ENCODE measurements at regions not wholly inside any gene's neighbourhood (a gene's known extent, or its start where the extent isn't known, plus 50 kb on each side); places are given as distances from the start of the nearest gene placed in this dataset.

DNA sequence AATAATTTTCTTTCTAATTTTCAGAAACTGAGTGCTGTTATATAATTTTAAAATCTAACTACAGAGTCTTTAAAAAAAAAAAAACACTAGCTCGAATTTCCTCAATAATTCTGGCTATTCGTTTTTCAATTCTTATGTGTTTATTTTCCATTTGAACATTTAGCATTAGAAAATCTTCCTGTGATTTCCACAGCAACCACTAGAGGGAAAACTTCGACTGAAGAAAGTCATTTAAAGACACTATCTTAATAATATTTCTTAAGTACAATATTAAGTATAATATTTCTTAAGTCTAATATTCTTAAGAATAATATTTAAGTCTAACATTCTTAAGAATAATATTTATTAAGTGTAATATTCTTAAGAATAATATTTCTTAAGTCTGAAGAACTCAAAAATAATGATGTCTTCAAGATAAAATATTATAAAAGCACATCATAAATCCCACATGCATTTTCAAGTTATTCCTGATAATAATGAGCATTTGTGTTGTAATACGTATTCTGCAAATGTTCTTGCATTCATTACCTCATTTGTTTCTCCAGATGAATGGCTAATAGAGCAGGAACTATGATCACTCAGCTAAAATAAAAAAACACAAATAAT, 118.4 kb upstream of the WDR17 start:
- DNase-seq (ENCODE audit: low spot score): no peak

DNA sequence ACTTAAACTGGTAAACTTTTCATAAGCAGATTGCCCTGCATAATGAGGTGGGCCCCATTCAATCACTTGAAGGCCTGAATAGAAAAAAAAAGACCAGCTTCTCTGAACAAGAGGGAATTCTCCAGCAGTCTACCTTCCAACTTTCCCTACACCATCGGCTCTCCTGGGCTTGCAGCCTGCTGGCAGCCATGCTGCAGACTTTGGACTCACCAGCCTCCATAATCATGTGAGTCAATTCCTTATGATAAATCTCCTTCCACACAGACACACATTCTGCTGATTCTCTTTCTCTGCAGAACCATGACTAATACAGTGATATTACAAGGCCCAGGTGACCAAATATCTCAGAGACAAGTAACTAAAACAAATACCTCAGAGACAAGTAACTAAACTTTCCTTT, 113.8 kb upstream of the WDR17 start:
- DNase-seq (ENCODE audit: low spot score): no peak

DNA sequence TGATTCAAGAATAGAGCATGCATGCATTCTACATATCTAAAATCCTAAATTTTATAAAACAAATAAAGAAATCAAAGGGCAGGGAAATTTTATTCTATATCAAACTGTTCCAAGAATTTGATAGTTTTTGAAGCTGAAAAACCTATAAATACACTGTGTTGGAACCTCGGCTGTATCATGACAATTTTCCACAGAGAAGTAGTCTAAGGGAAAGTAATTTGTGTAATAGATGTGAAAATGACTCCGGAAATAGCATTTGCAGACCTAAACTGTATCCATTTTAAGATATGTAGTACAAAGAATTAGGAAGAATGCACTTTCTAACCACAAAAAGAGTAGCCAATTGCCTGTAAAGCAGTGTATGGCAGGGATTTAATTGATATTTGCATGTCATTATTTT, 112.5 kb upstream of the WDR17 start:
- no peak for DNase-seq (ENCODE audit: low spot score)

DNA sequence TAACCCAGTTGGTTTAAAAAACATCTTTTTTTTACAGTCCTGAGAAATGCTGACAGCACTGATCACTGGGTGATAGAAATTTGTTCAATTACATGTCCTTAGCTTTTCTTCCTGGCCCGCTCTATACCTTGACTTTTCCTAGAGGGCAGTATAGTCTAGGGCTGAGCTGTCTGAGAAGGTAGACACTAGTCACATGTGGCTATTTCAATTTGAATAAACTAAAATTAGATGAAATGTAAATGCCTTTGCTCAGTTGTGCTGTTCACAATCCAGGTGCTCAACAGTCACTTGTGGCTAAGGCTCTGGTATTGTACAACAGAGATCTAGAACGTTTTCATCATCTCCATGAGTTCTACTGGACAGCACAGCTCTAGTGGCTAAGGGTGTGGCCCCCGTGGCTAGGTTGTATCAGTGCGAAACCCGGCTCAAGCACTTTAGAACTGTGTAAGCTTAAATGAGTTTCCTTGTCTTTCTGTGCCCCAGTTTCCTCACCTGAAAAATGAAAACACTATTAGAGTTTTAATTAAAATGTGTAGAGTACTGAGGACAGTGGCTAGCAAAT, 111.6 kb upstream of the WDR17 start:
- DNase-seq (ENCODE audit: low spot score): no peak

DNA sequence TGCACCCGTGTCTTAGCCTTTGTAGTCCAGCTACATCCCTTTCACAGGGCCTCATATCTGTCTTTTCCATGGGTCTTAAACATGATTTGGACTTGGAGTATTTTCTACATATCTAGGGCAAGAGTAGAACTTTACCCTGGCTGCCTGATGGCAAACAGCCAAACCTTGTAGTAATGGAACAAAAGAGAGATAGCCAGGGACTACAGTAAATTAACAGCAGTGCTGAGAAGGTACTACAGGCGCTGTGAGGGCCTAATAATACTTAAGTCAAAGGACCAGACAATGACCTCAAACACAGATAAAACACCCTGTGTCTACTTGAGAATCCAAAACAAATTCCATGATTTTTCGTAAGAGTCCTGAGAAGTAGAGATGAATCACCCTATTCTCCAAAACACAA, 111.0 kb upstream of the WDR17 start:
- no peak for DNase-seq (ENCODE audit: low spot score)

DNA sequence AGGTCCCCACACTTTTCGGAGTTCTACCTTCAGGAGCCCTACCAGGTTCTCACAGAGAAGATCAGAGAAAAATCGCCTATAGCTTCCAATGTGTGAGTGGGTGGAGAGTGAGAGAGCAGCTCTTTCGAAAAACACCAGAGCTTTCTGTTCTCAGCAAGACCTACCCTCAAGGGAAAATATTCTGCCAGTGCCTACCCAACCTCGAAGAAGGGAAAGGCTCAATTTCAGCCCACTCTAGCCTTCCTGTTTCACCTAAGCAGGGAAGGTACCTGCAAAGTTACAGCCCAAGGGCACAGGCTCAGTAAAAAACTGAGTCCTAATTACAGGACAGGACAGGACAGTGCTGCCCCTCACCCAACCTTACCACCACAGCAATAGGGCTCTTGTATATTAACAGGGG, 104.0 kb upstream of the WDR17 start:
- DNase-seq (ENCODE audit: low spot score): no peak

DNA sequence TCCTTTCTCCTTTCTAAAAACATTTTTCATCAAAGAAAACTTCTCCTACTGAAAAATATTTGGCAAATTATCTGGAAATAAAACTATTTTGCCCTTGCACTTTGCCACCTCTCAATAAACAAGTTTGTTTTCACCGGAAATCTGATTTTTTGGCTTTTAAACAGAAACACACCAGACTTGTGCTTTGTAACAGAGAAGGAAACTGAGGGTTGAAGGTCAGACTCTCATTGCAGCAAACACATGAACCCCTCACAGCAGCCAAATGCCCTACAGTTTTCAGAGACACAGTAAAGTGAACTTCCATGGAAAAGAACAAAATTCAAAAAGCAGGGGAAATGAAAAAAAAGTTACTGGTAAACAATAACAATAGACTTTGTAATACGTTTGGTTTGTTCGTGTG, 95.6 kb upstream of the WDR17 start:
- DNase-seq (ENCODE audit: low spot score): no peak

DNA sequence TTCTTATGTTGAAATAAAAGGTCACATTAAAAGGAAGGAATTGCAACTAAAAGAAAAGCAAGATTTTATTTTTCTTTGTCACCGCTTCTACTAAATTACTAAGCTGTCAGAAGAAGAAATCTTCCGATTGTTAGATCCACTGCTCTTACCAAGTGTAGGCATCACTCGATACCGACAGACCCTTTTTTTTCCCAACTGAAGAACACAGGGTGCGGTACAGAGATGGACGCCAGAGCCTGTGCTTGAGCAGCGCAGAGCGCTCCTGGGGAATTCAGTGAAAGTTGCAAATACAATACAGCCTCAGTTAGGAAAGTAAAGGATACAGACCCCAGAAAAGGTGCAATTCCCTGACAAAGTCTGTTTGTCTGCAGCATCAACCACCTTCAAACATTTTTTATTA, 94.9 kb upstream of the WDR17 start:
- no peak for DNase-seq (ENCODE audit: low spot score)

DNA sequence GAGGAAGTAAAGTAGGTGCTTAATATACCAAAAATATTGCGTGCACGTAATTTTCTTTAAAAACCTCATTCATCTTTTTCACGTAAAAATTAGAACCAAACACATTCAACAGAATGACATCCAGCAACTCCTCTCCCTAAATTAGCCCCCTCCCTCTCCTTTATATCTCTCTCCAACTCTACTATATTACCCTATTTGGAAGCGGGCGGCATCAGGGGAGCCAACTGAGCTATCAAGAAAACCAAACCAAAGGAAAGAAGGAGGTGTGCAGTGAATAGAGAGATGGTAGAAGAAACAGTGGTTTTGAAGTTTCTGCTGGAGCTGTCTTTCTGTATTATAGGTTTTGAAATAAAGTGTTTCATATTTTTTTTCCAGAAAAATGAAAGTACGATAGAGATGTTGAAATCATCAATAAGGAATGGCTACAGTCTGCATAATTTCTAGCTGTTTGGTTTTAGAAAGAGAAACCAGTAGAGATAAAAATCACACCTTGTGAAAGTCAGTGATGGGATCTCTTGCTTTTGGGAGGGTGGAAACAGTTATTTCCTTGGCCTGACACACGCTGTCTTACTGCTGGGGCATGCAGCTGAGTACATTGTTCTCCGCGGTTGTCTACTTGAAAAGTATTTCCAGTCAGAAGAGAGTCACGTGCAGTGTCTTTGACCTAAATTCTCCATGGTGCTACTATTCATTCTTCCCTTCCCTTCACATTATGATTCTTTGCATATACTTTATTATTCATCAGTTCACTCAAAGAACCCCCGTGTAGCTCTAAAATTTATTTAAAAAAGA, 94.1 kb upstream of the WDR17 start:
- no peak for DNase-seq (ENCODE audit: low spot score)

DNA sequence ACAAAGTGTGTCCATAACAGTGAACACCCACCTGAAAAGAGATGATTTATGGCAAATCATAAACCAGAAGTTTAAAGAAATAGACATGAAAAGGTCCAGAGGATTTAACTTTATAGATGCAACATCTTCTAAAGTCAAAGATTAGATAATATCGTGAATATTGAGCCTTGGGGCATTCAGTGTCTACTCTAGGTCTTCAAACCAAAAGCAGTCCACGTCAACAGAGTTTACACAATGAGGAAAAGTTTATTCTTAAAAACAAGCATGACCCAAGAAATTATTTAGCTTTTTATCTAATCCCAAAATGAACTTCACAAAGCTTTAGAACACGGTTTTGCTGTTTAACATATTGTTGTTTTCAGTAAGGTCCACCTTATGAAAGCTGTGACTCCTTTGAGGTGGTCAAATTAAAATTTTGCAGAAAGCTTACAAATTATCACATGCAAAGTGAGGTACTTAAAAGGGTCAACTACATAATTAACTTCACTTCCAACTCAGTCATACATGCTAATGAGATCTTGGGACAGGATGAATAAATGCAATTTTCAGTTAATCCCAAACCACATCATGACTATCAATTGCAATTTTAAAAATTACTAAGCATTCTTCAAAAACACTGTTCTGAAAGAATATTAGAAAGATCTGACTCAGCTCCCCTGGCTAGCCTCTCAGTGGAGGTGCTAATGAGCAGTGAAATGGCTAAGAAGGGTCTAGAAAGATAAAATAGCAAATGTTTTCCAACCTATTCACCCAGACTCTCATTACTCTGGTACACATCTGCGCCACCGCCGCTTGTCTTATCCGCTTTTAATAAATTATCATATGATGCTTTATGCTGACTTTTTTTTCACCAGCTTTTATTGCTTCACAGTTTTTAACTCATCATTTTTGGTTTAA, 92.4 kb upstream of the WDR17 start:
- no peak for DNase-seq (ENCODE audit: low spot score)

DNA sequence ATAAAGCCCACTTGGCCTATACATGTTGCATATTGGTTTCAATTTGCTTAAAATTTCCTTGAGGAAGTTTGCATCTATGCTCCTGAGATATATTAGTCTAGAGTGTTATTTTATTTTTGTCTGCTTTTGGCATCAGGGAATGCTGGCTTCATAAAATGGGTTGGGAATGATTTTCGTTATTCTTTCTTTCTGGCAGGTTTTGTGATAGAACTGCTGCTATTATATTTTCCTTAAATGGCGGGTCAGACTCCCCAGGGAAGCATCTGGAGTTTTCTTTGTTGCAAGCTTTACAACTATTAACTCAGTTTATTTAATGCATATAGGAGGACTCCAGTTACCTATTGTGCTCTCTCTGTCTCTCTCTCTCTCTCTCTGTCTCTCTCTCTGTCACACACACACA, 82.0 kb upstream of the WDR17 start:
- no peak for DNase-seq (ENCODE audit: low spot score)

DNA sequence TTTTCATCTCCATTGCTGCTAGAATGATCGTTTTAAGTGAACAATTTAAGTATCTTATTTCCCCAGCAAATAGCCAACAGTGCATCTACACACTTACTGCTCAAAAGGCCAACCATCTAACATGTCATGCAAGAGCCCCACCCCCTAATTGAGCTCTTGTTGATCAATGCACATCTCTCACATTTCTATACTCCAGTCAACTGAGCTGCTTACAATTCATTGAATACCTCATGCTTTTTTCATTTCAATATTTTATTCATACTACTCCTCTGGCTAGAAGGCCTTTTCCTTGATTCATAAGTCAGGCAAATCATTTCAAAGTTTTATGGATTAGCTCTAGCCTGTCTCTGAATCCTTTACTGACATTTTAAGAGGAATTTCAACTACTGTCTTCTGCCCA, 79.0 kb upstream of the WDR17 start:
- no peak for DNase-seq (ENCODE audit: low spot score)

DNA sequence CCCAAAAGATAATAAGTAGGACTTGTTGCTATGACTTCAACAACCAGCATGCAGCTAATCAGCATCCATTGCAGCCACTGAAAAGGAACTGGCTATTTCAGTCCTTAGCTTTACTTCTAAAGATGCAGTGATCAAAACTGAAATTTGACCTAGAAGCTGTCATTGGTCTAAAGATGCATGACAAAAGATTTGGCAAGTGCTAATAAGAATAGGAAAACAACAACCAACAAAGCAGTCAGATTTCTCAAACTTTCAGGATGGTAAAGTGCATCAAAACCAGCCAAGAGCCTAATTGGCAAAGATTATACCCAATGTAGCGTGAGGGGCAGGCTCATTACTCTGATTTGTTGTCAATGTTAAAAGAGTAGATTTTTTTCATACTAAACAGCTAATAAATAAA, 77.1 kb upstream of the WDR17 start:
- DNase-seq (ENCODE audit: low spot score): no peak

DNA sequence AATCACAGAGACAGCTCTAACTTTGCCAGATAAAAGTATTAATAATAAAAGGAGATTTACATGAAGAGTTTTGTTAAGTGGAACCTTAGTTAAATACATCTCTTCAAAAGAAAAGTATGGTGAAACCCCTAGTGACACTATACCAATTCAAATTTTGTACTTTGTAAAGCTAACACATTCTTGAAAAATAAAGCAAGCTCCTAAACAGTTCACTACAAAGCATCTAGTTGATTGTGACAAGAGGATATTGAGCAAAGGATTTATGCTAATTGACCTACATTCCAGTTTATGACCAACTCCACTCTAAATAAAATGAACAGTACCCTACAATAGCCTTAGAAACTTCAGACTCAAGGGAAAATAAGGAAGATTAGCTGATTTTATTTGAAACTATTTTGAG, 69.4 kb upstream of the WDR17 start:
- DNase-seq (ENCODE audit: low spot score): no peak

DNA sequence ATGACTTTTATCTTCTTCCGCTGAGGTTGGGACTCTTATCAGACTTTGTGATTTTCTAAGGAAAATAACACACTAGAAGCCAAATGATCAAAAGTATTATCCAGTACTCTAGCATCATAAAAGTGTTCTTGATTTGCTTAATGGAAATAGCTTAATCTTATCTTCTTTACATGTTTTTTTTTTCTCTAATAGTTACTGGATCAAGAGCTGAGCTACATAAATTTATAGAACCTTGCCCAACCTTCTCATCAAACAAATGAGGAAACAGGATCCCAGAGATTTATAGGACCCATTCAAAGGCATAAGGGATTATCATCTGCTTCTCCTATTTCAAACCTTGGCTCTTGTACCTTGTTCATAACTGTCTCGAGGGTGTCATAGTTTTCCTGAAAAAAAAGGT, 68.3 kb upstream of the WDR17 start:
- DNase-seq (ENCODE audit: low spot score): no peak

DNA sequence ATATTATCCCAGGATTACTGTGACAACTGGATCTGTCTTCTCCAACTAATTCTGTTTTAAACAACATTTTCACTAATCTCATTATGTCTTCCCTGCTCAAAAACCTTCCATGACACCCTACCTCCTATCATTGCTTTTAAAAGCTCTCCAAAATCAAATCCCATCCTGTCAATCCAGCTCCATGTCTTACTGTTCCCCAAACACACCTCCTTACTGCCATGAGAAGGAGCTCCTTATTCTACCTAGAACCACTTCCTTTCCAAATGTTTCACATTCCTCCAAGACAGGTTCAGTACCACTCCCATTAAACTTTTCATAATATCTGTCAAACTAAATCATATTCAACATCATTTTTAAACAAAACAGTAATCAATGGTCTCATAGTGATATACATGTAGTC, 66.9 kb upstream of the WDR17 start:
- no peak for DNase-seq (ENCODE audit: low spot score)

DNA sequence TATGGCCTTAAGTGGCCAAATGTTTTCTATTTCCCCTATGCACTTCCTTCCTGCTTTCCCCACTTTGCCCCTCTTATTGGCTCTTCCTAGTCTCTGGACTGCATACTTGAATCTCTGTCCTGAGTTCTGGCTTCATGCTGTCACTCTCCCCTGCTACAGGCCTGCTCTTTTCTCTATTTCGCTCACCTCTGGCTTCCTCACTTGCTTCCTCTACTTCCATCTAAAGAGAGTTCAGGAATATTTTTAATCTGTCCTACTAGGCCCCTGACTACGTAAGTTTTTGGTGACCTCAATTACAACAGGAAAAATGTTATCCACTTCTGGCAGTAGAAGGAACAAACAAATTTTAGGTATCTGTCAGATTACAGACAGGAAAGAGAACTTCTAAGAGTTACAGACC, 65.7 kb upstream of the WDR17 start:
- DNase-seq (ENCODE audit: low spot score): no peak

DNA sequence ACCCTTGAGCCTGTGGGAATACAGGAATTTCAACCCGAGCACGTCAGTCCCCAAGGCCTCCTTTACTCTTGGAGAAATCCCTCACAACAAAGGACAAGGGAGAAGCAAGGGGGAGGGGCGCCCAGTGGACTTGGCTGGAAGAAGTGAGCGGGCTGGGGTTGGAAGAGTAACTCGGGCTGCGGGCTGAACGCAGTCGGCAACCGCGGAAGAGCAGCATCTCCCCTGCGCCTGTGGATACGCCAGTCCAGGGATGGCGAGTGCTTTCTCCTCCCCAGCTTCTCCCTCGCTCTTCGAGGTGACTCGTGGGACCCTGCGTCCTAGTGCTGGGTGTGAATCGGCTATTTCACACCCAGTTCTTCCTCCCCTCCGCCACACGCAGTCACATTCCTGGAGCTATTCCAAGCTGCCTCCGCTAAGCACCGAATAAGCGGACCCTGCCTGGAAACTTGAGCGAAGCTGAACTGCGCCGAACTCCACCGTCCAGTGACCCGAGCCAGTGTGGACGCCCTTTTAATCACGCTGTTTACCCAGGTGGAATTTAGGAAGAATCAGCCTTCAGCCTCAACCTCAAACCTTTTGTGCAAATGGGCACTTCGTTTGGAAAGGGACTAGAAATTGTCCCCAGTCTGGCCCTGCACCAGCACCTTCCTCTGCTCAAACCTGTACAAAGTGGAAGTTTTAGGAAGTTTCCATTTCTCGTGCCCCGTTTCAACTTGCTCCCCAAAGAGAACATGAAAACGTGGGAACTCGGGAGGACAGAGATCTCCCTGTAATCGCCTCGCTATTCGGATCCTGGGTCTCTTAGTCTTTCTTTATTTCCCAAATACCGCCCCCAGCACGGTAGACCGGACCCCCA, 64.3 kb upstream of the WDR17 start:
- DNase-seq (ENCODE audit: low spot score): no peak

DNA sequence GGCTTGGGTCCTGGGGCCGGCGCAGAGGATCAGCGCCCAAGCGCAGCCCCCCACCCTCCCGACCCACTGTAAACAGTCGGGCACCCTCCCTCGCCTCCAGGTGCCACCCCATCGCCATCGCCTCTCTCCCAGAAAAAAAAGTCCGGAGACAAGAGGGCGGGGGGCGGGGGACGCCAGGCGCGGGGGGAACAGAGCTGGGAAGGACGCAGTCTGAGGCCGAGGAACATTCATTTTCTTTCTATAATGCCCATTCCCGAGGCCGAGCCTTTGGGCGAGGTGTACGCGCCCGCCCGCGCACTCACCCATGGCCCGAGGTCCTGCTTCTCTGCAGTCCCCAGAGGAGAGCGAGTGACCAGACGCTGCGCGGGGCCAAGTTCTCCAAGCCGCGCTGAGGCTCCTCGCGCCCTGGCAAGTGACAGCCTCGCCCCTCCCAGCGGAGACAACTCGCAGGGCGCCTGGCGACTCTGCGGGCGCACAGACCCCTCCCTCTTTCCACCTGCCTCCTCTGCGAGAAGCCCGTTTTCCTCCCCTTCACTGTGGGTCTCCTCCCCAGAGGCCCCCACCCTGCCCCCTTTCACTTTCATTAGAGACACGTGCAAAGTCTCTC, 63.5 kb upstream of the WDR17 start:
- no peak for DNase-seq (ENCODE audit: low spot score)

DNA sequence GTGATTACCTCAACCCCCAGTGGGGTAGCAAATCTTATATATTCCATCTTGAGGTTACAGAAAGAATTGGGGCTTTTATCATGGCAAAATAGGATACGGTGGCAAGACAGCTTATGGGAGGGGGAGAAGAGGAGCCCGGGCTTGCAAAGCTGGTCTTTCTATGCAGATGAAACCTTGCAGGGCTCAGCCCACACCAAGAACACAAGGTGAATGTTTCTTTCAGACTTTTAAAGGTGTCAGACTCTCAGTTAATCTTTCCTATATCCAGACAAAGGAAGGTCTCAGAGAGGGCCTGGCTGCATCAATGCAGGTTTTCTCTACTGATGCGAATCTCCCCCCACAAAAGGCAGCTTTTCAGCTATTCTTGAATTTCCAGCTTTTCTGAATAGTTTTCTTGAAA, 59.9 kb upstream of the WDR17 start:
- no peak for DNase-seq (ENCODE audit: low spot score)

DNA sequence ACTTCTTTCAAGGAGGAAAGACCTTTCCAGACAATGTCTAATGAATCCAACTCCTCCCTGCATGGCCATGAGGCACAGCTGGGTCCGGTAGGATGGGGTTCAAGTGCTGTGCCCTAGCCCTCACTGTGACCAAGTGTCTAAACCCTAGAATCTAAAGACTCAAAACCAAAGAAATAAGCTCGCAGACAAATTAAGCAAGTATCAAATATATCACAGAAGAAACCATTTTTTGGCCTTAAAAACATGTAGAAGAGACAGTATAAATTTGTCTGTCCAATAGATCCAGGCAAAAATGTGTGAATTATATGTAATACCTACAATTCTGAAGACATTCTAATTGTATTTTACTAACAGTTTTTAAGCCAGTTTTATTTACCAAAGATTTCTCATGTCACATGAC, 56.4 kb upstream of the WDR17 start:
- DNase-seq (ENCODE audit: low spot score): no peak
